SKM-1 (cell line): ENCODE measurements at regions not wholly inside any gene's neighbourhood (a gene's known extent, or its start where the extent isn't known, plus 50 kb on each side); places are given as distances from the start of the nearest gene placed in this dataset.

Experiments
- DNase-seq: peaks from one replicate; lab custom pipeline; 2025; ENCODE audit not compliant: unreplicated experiment; lab: John Stamatoyannopoulos, UW

DNA sequence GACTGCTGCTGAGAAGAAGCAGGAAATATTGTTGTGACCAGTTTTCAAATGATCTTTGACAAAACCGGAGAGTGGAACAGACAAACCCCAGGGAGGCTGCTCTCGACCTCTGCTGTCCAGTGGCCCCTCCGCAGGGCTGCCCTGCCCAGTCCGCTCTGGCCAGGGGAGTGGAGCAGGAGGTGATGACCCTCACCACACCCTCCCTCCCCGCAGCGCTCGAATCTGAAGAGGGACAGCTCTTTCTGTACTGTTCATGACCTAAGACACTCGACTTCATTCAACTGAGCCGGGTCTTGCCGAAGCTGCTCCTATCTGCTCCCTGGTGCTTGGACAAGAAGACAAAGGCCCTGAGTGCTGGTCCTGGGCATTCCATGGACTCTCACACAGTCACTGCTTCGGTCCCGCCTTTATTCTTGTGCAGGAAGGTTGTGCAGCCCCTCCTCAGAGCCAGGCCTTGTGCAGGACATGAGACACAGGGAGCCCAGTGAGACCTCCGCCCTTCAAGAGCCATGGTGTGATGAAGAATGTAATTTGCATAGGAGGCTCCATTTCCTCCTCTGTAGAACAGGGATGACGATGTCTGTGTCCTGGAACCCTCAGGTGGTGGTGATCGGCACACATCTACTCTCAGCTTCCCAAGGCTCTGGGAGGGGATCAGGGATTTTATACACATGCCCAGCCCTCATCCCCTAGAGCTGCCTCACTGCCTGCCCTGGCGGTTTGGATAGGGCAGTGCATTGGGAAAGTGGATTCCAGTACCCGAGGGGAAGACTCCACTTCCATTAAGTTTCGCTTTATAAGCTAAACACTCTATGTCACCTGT lies 97.1 kb upstream of the PRR20G start:
- no peak for DNase-seq

- DNase-seq = no peak
Observed at GRCh38 chr3:127383656-127384179, 95.9 kb upstream of the PRR20G start.

GRCh38 chr3:127377801-127378655 lies 90.2 kb upstream of the PRR20G start:
- DNase-seq = no peak

- DNase-seq = no peak
Observed at GRCh38 chr3:127375151-127375930, 87.5 kb upstream of the PRR20G start.

DNA sequence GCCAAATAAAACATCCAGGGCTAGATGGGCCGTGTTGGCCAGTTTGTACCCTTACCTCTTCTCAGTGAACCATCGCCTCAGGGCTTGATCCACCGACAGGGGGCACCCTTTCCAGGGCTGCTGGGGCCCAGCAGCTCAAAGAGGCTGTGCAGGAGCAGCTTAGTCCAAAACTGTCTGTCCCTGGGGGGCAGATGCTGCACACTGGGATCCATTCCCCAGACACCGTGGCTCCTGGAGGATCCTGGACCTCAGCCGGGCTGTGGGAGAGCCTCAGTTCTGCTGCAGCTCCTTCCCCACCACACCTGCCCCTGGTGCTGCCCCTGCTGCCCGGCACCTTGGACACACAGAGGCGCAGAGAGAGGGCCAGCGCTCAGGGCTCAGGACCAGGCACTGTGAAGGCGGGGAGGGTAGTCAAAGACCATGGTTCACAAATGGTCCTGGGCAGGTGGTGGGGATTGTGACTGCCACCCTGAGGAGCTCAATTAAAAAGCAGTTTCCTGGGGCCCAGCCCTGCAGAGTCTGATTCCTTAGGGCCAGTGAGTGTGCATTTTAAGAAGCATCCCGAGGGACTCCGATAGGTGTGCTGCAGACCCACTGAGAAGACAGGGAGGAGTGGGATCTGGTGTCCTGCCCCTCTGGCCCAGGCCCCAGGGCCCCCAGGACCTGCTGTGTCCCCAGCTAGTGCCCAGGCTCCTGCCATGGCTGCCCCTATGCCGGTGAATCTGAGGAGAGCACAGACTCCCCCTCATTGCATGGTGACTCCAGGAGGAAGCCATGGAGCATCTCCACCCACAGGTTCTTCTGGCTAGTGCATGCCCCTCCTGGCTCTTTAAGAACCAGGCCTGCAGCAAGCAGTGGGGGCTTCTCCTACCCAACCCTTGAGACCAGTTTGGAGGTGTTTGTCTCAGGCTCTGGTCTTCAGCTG lies 86.5 kb upstream of the PRR20G start:
- no peak for DNase-seq

DNA sequence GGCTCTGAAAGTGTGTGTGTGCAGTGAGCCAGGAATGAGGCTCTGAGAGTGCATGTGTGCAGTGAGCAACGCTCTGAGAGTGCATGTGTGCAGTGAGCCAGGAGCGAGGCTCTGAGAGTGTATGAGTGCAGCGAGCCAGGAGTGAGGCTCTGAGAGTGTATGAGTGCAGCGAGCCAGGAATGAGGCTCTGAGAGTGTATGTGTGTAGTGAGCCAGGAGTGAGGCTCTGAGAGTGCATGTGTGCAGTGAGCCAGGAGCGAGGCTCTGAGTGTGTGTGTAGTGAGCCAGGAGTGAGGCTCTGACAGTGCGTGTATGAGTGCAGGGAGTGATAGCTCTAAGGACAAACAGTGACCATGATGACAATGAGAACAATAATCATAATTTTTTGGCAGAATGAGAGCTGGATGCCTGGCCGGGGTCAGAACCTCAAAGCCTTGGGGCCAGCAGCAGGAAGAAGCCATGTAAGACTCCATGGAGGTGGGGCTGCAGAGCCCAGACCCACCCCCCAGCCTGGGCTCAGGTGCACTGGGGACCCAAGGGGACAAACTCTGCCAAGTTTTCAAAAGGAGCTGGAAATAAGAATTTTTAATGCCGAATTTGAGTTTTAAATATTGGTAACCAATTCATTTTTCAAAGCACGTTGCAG lies 85.7 kb upstream of the PRR20G start:
- no peak for DNase-seq

DNA sequence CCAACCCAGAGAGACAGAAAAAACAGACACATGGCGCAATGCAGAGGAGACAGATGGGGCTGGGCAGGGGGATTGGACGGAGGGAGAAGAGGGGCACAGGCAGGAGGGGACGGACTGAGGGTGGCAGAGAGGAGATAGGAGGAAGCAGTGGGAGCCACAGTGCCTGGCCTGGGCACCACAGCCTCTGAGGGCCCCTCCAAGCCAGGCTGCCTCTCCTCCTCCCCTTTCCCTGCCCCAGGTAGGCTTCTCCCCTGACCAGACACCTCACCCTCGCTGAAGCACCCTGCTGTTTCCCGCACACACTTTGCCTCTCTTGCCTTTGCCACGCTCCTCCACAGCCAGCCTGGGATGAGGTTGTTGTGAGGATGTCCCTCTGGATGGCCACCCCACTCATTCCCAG lies 84.0 kb upstream of the PRR20G start:
- no peak for DNase-seq

DNA sequence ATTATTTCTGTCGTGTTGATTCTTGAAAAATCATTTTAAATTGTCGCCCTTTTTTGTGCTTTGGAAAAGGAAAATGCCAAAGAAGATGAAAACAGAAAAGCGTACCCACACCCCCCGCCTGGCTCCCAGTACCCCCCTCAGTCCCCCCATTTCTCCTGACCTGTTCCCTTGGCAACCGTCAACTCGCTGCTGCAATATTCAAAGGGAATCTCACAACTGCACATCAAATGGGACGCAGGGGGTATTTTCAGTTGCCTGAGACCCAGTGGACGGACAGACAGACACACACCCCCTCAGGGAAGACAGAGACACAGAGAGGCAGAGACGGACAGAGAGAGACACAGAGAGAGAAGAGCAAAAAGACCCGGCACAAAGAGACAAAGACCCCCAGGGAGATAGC lies 83.5 kb upstream of the PRR20G start:
- no peak for DNase-seq

DNA sequence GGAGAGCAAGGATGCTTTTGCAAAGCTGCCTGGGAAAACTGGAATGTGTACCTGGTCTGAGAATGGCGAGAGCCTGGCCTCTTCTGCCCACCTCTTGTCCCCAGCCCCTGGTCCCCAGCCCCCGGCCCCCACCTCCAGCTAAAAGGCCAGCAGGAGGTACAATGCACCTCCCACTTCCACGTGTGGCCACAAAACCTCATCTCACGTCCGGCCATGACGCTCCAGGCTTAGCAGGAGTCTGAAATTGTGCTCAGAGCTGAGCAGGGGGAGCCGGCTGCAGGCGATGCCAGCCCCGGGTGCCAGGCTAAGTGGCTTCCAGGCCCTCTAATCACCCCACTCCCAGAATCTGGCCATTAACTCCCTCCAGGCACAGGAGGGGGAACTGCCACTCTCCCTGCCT lies 83.1 kb upstream of the PRR20G start:
- DNase-seq = no peak

DNA sequence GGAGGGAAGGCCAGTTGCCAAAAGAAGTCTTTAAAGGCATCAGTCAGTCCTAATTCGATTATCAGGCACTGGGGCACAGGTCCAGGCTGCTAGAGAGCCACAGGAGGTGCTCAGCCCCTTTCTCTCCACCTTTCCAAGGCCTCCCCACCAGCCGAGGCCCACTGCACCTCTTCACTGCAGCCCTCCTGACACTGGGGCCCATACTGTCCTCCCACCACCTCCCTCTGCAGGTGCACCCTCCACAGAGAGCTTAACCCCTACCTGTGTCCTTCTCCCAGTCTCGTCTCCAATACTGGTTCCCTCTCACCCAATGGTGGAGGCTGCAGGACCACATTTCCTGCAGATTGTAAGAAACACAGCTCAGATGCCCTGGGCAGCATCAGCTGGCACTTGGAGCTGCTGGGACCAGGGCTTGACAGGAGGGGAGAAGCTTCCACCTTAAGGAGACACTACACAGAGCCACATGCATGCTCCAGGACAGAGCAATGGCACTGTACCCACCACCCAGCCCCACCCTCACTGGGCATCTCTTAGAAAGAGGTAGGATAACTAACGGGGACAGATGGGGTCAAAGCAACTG lies 81.6 kb upstream of the PRR20G start:
- DNase-seq = no peak

DNA sequence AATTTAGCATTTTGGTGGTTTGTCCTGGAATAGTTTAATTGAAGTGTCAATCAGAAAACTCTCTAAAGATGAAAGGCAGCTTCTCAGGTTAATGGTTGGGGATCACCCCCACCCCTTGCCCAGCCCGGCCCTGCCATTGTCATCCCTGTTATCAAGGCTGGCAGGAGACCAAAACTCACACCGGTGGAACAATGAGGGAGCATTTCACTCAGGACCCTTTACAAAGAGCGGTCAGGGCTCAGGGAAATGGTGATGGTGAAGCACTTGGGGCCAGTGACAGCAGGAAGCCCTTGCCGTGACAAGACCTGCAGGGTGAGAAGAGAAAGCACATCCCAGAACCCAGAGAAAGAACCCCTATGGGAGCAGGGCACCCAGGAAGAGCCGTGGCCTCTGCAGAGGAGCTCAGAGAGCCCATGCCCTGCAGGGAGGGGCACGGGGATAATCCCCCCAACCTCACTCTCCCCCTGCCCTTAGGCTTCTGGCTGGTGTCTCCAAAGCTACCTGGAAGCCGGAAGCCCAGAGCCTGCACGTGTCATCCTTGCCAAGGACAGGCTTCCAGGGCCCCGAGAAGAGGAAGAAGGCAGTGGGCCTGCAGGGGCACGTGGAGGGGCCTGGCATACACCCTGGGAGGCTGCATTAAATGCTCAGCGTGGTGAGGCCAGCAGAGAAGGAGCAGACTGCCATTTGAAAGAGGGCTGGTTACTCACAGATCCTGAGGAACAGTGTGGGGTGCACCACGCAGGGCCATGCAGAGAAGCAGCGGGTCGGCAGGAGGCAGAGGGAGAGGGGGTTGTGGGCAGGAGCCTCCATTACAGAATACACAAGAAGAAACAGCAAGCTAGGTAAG lies 80.6 kb upstream of the PRR20G start:
- DNase-seq = no peak

DNA sequence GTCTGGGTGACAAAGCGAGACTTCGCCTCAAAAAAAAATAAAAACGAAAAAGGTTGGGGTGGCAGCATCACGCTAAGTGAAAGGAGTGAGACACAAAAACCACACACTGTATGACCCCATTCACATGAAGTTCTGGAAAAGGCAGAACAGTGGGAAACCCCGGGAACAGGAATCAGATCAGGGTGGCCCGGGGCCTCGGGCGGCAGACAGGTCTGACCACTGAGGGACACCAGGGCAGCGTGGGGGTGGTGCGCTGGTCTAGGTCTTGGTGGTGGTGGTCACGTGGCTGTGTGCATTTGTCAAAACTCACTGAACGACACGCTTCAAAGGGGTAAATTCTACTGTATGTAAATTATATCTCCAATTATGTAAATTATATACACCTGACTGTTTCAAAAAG lies 79.7 kb upstream of the PRR20G start:
- DNase-seq = no peak

- no peak for DNase-seq
Observed at GRCh38 chr3:127366383-127366782, 78.5 kb upstream of the PRR20G start.

DNA sequence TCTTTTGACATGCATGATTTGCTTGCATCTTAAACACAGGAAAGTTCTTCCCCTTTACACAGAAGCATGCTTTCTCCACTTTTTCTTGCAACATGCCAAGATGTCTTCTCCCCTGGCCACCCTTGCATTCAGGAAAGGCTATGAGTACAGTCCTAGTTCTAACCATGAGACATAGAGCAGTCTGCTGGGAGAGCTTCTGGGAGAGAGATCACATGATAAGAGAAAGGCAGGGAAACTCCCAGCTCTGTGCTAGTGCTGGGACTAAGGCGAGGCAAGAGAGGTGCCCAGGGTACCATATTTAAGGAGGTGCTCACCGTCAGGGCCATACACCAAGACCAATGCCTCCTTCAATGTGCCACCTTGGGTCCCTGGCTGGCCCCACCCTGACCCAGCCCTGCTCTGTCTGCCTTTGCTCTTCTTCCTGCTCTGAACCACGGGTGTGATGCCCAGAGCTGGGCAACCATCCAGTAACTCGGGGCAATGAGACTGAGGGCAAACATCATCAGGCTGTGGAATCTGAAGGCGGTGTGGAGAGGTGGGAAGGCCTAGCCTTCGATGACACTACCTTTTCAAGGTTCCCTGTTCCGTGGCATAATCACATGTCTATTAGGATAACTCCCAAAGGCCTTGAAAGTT lies 77.4 kb upstream of the PRR20G start:
- no peak for DNase-seq

DNA sequence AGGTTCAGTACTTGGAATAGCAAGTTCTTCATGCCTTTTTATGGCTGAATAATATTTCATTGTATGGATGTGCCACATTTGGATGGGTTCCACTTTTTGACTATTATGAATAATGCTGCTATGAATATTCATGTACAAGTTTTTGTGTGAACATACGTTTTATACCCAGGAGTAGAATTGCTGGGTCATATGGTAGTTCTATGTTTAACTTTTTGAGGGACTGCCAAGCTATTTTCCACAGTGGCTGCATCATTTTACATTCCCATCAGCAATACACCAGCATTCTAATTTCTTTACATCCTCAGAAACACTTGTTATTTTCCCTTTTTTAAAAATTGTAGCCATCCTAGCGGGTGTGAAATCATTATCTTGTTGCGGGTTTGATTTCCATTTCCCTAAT lies 76.0 kb upstream of the PRR20G start:
- no peak for DNase-seq

DNA sequence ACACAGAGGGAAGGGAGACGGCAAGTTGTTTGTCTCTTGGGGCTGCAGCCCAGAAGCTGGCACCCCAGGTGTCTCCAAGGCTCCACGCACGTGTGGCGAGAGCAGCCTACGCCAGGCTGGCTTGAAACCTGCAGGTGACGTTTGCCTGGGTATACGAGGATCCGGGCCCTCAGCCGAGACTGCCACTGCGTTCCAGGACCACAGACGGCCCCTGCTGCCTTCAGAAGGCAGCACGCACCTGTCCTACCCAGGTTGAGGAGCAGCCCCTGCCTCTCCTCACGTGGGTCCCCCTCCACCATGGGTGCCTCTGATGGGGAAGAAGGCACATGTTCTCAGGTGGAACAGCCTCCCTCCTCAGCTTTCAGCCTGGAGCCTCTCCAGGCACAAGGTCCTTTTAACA lies 75.3 kb upstream of the PRR20G start:
- no peak for DNase-seq

DNA sequence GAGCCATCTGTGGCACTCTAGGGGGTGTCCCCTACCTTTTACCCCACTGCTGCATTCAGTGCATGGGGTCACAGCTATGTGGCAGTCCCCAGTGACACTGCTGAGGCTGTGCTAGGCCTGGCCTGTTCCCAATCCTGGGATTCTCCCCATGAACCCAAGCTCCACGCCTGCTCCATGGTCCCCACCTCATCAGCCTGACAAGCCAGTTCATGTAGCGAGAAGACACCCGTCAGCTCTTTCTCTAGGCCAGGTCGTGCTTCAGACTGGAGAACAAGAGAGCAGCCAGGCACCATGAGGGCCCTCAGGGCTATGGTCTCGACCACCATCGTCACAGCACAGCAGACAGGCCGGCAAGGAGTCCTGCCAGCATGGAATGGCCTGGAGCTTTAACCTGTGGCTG lies 72.8 kb upstream of the PRR20G start:
- no peak for DNase-seq

DNA sequence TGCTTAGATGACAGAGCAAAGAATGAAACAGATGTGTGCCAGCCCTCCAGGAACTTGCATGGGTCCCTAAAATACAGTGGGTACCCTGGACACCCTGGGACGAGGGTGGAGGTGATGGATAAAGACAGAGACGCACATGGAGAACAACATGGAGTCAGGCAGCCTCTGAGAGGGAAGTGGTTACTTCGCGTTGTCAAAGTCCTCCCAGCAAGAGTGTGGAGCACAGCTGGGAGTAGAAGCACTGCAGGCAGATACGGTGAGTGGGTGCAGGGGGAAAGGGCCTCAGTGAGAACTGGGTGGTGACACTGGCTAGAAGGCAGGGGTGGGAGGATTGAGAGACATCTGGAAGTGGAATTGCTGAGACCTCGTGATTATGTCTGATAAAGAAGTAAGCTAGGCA lies 70.8 kb upstream of the PRR20G start:
- DNase-seq = no peak
